WTC11 (cell line): ENCODE measurements at regions not wholly inside any gene's neighbourhood (a gene's known extent, or its start where the extent isn't known, plus 50 kb on each side); places are given as distances from the start of the nearest gene placed in this dataset.

ENCODE experiments used
- CTCF ChIP-seq: fragments of 200-600 bp; IDR thresholded peaks from 2 replicates; pipeline ENCODE4 v1.8.0; 2022; ENCODE audit warnings: antibody characterized with exemption
- FOXP1 ChIP-seq: sonication (generic); formaldehyde crosslinking; IDR thresholded peaks from 2 replicates; pipeline ENCODE4 v1.8.0; 2022; ENCODE audit warnings: missing genetic modification reagents, mild to moderate bottlenecking, moderate library complexity, borderline replicate concordance
- HMGA2 ChIP-seq: fragments of 250-450 bp; sonication (Bioruptor Pico); IDR thresholded peaks from 2 replicates; pipeline ENCODE4 v1.4.0; 2021; ENCODE audit warnings: mild to moderate bottlenecking, moderate library complexity
- IRF2 ChIP-seq: sonication (generic); formaldehyde crosslinking; IDR thresholded peaks from 2 replicates; pipeline ENCODE4 v1.8.0; 2022; ENCODE audit warnings: low read depth, missing genetic modification reagents, borderline replicate concordance
- NFATC4 ChIP-seq: fragments of 250-450 bp; sonication (Bioruptor Pico); IDR thresholded peaks from 2 replicates; pipeline ENCODE4 v1.9.0; 2021; ENCODE audit warnings: mild to moderate bottlenecking
- SMAD4 ChIP-seq: sonication (generic); formaldehyde crosslinking; IDR thresholded peaks from 2 replicates; pipeline ENCODE4 v1.8.0; 2022; ENCODE audit warnings: mild to moderate bottlenecking, missing genetic modification reagents
- SP1 ChIP-seq: sonication (generic); formaldehyde crosslinking; conservative IDR thresholded peaks from 2 replicates; pipeline ENCODE4 v1.8.1; 2022; ENCODE audit warnings: missing genetic modification reagents
- ZNF317 ChIP-seq: sonication (generic); formaldehyde crosslinking; IDR thresholded peaks from 2 replicates; pipeline ENCODE4 v1.8.1; 2023; ENCODE audit warnings: low read depth, mild to moderate bottlenecking, moderate library complexity, missing genetic modification reagents, borderline replicate concordance
- TF ChIP-seq, protein P1 (sequence below): sonication (generic); formaldehyde crosslinking; IDR thresholded peaks from 2 replicates; pipeline ENCODE4 v1.8.1; 2023; ENCODE audit warnings: mild to moderate bottlenecking, moderate library complexity, missing genetic modification reagents

GRCh38 chr6:10302566-10303235 lies 112.2 kb downstream of the TFAP2A start:
- TF ChIP-seq CTCF (no peak), HMGA2 (CRISPR knock-in tag) (no peak), IRF2 (CRISPR knock-in tag) (no peak), ZNF317 (no peak), FOXP1 (CRISPR knock-in tag) (no peak), NFATC4 (CRISPR knock-in tag) (no peak), SP1 (no peak), SMAD4 (CRISPR knock-in tag) (no peak)
- TF ChIP-seq, protein P1, sequence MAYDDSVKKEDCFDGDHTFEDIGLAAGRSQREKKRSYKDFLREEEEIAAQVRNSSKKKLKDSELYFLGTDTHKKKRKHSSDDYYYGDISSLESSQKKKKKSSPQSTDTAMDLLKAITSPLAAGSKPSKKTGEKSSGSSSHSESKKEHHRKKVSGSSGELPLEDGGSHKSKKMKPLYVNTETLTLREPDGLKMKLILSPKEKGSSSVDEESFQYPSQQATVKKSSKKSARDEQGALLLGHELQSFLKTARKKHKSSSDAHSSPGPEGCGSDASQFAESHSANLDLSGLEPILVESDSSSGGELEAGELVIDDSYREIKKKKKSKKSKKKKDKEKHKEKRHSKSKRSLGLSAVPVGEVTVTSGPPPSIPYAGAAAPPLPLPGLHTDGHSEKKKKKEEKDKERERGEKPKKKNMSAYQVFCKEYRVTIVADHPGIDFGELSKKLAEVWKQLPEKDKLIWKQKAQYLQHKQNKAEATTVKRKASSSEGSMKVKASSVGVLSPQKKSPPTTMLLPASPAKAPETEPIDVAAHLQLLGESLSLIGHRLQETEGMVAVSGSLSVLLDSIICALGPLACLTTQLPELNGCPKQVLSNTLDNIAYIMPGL (CRISPR knock-in tag) = no peak
